Peyer's patch (tissue), 4 donors: ENCODE measurements at regions not wholly inside any gene's neighbourhood (a gene's known extent, or its start where the extent isn't known, plus 50 kb on each side); places are given as distances from the start of the nearest gene placed in this dataset.

Source experiments
- POLR2A ChIP-seq, 2 donors: fragments of 450-650 bp; IDR thresholded peaks; one replicate each; pipeline ENCODE4 v1.5.1; 2017; ENCODE audit warnings: antibody characterized with exemption in 2 of 2, mild to moderate bottlenecking in 2 of 2, moderate library complexity in 2 of 2
- TF ChIP-seq, protein P1 (sequence below), 6 experiments: fragments of 450-650 bp in 4 of 6; fragments of 200-600 bp in 2 of 6; sonication (generic) in 1 of 6; IDR thresholded peaks; one replicate each; pipeline ENCODE4 v1.5.1; 2017 to 2019; ENCODE audit warnings: antibody characterized with exemption in 6 of 6, mild to moderate bottlenecking in 3 of 6, moderate library complexity in 1 of 6

DNA sequence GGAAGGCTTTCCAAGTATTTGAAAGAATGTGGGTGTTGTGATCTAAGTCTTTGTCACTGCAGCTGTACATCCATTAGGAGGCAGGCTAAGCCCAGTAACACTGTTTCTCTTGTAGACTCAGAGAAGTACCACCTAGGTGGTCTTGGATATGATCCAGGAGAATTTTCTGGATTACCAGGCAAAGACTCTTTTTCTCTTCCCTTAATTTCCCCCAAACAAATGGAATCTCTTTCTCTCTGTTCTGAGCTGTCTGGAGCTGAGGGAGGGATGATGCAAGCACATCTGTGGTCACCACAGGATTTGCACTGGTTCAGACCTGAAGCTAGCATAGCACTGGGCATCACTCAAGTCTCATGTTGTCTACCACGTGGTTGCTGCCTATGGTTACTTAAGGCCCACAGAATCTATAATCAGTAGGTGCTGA, 227.6 kb downstream of the NECTIN3 start:
- TF ChIP-seq, protein P1, sequence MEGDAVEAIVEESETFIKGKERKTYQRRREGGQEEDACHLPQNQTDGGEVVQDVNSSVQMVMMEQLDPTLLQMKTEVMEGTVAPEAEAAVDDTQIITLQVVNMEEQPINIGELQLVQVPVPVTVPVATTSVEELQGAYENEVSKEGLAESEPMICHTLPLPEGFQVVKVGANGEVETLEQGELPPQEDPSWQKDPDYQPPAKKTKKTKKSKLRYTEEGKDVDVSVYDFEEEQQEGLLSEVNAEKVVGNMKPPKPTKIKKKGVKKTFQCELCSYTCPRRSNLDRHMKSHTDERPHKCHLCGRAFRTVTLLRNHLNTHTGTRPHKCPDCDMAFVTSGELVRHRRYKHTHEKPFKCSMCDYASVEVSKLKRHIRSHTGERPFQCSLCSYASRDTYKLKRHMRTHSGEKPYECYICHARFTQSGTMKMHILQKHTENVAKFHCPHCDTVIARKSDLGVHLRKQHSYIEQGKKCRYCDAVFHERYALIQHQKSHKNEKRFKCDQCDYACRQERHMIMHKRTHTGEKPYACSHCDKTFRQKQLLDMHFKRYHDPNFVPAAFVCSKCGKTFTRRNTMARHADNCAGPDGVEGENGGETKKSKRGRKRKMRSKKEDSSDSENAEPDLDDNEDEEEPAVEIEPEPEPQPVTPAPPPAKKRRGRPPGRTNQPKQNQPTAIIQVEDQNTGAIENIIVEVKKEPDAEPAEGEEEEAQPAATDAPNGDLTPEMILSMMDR (IDR thresholded peaks at IDR 0.05): no peak
- no peak for TF ChIP-seq POLR2A (IDR thresholded peaks at IDR 0.05)
